Choroid plexus epithelial cell (primary cell): ENCODE measurements at regions not wholly inside any gene's neighbourhood (a gene's known extent, or its start where the extent isn't known, plus 50 kb on each side); places are given as distances from the start of the nearest gene placed in this dataset.
"Not testable (repeated sequence)": the region's sequence is repeated elsewhere in the genome, so short reads cannot be mapped to it uniquely, and the experiment has no call there.

Experiments used
- DNase-seq: peaks from one replicate; pipeline ENCODE4 v3.0.0-alpha.2; 2010; ENCODE audit warnings: low read depth
- H3K4me3 ChIP-seq: 2 replicates; pipeline ENCODE4 v1.5.1; 2011; ENCODE audit warnings: low read depth, mild to moderate bottlenecking, control low read depth, low read length, moderate library complexity
- TF ChIP-seq, protein P1 (sequence below): conservative IDR thresholded peaks from 2 replicates; pipeline ENCODE4 v1.5.1; 2011; ENCODE audit warnings: low read depth, mild to moderate bottlenecking, control low read depth, inconsistent platforms, low read length, moderate library complexity

DNA sequence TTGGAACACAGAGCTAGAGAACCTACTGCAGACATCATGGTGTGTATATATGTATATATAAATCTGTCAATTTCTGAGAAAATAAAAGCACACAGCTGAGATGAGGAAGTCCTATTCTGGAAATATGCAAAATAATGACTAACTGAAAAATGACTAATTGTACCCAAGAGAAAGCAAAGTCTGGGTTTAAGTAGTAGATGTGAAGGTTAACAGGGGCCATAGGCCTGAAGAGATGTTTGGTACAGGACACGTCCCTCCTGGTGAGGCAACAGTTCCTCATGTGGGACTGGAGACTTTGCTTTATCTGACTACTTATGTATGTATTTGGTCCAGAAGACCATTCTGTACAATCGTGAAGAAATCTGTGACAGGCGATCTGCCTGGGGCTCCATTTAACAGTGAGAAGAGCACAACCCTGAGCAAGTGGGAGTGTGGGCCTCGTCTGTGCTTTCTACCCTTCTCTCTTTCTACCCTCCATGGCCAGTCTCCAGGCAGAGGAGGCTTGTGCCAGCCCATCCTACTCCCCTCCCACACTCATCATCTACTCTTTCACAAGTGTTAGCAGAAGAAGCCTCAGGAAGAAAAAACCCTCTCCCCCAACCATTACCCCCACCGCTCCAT lies 67.5 kb downstream of the SLC41A2 start:
- H3K4me3 ChIP-seq: no peak overlapping the region
- no peak for DNase-seq
- TF ChIP-seq, protein P1, sequence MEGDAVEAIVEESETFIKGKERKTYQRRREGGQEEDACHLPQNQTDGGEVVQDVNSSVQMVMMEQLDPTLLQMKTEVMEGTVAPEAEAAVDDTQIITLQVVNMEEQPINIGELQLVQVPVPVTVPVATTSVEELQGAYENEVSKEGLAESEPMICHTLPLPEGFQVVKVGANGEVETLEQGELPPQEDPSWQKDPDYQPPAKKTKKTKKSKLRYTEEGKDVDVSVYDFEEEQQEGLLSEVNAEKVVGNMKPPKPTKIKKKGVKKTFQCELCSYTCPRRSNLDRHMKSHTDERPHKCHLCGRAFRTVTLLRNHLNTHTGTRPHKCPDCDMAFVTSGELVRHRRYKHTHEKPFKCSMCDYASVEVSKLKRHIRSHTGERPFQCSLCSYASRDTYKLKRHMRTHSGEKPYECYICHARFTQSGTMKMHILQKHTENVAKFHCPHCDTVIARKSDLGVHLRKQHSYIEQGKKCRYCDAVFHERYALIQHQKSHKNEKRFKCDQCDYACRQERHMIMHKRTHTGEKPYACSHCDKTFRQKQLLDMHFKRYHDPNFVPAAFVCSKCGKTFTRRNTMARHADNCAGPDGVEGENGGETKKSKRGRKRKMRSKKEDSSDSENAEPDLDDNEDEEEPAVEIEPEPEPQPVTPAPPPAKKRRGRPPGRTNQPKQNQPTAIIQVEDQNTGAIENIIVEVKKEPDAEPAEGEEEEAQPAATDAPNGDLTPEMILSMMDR: no peak

DNA sequence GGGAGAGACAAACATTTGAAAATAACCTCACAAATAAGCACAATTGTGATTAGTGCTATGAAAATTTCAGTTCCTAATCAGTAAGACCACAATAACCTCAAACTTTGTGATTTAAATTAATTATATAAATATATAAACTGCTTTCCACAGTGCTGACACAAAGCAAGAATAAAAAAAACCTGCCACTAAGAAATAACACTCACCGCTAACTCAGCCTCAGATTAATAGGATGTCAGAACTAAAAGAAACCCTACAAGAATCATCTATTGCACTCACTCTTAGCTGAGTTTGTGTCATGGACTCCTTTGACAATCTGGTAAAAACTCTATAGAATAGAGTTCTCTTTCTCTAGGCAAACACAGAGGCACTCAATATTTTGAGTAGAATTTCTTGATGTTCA lies 68.4 kb downstream of the SLC41A2 start:
- H3K4me3 ChIP-seq: no peak overlapping the region
- TF ChIP-seq, protein P1: no peak
- no peak for DNase-seq

DNA sequence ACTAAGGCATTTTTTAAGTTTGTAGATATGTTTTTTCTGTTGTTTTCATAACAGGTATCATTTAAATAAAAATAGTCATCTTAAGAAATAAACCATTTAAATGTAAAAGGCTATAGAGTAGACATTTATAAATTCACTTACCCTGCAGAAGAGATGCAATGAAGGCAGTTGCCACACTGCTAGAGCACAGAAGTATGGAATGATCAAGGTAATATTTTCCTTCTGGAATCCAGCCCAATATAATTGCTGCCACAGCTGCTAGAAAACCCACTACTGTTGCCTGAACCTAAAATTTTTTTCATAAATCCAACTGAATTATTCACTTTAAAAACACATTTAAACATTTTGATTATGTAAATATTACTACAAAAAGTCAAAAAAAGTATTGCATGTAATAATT lies 69.2 kb downstream of the SLC41A2 start:
- H3K4me3 ChIP-seq: no peak overlapping the region
- TF ChIP-seq, protein P1: no peak
- DNase-seq: no peak

DNA sequence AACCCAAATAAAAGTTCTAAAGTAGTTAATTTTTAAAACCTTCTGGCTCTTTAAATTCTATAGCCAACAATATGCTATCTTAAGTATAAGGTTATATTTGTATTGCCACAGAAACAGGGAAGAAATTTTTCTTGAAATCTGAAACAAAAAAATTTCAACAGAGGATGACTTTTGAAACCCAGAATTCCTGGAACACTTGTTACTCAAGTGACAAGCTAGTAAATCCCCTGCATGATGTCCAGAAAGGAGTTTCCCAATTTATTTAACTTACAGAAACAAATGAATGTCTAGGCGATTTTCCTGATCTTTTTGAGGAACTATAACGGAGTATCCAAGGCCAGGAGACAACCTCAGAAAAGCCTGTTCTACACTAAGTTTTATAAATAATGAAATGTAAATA lies 69.6 kb downstream of the SLC41A2 start:
- TF ChIP-seq, protein P1: no peak
- no peak overlapping the region for H3K4me3 ChIP-seq
- no peak for DNase-seq

DNA sequence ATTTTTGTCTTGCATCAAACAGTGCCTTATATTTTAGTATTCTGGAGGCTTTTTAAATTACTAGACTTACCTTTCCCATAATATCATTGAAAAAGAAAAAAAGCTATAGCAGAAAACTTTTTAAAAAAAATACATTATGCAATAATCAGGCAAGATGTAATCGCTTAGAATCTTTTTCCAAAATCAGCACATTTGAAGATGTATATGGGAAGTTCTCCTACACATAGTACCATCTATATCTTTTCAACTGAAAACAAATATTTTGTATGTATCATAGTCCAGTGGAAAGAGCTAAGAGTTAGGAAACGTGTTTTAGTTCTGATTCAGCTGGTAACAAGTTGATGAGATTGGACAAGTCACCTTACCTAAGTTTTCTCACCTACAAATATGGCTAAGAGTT lies 70.6 kb downstream of the SLC41A2 start:
- H3K4me3 ChIP-seq: no peak overlapping the region
- TF ChIP-seq, protein P1: no peak
- DNase-seq: no peak

DNA sequence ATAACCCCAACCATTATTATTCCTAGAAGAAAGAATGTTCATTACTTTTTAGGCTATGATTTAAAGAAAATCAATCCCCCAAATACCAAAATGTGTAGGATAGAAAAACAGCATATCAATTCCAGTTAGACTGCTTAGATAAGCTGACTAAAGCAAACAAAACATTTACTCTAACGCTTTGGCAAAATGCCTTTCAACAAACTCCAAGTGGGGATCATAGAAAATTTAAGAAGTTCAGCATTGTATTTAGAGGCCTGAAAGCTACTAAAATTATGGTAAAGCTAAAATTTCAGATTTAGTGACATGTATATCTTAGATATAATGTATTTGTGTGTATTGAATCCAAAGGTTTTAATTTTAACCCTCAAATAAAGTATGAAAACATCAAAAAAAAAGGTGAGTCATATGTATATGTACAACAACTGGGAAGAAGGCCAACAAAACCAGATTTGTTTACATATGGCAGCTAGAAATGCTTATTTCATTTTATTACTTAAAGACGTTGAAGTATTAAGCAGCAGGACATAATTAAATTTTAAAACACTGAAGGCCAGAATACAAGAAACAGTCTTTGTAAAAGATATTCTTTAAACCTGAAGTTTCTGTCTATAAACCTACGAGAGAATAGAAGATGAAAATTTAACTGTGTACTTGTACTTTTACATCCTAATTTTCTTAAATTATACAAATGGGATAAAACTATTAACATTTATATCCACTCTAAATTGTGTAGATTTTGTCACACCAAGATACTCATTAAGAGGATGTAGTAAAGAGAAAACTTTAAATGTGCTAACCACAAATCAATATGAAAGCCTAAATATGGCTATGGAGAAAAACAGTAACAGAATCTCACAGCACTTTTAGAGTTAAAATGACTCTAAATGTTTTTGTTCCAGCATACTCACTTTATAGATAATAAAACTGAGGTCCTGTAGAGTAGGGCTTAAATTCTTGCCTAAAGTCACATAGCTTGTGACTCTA lies 71.4 kb downstream of the SLC41A2 start:
- TF ChIP-seq, protein P1: no peak
- no peak overlapping the region for H3K4me3 ChIP-seq
- DNase-seq: peak; percentile 84

DNA sequence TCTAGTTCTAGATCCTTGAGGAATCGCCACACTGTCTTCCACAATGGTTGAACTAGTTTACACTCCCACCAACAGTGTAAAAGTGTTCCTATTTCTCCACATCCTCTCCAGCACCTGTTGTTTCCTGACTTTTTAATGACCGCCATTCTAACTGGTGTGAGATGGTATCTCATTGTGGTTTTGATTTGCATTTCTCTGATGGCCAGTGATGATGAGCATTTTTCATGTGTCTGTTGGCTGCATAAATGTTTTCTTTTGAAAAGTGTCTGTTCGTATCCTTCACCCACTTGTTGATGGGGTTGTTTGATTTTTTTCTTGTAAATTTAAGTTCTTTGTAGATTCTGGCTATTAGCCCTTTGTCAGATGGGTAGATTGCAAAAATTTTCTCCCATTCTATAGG lies 79.2 kb downstream of the SLC41A2 start:
- H3K4me3 ChIP-seq, DNase-seq: not testable (repeated sequence)
